BLaER1 (cell line): ENCODE measurements at regions not wholly inside any gene's neighbourhood (a gene's known extent, or its start where the extent isn't known, plus 50 kb on each side); places are given as distances from the start of the nearest gene placed in this dataset.

Source experiments
- H3K27ac ChIP-seq: shearing (Covaris generic); formaldehyde crosslinking; 2 replicates; pipeline ENCODE4 v1.8.1; 2022
- H3K27me3 ChIP-seq: shearing (Covaris generic); formaldehyde crosslinking; 2 replicates; pipeline ENCODE4 v1.8.1; 2022
- H3K36me3 ChIP-seq: shearing (Covaris generic); formaldehyde crosslinking; 2 replicates; pipeline ENCODE4 v1.8.1; 2022
- H3K4me1 ChIP-seq: shearing (Covaris generic); formaldehyde crosslinking; 2 replicates; pipeline ENCODE4 v1.8.1; 2022
- H3K4me2 ChIP-seq: shearing (Covaris generic); formaldehyde crosslinking; 2 replicates; pipeline ENCODE4 v1.8.1; 2022
- H3K4me3 ChIP-seq: shearing (Covaris generic); formaldehyde crosslinking; 2 replicates; pipeline ENCODE4 v1.8.1; 2022
- H3K9ac ChIP-seq: shearing (Covaris generic); formaldehyde crosslinking; 2 replicates; pipeline ENCODE4 v1.8.1; 2022
- H3K9me3 ChIP-seq: shearing (Covaris generic); formaldehyde crosslinking; 2 replicates; pipeline ENCODE4 v1.8.1; 2022
- H4K20me1 ChIP-seq: shearing (Covaris generic); formaldehyde crosslinking; 2 replicates; pipeline ENCODE4 v1.8.1; 2022
- Cebpa-rat ChIP-seq: shearing (Covaris generic); IDR thresholded peaks from 2 replicates; pipeline ENCODE4 v1.8.1; 2022

- no peaks in the 10 kb centered on the region for H3K9me3 ChIP-seq
- no peak for TF ChIP-seq Cebpa-rat
- no peak overlapping the region for H3K9ac ChIP-seq
- no peak overlapping the region for H3K27ac ChIP-seq
- H4K20me1 ChIP-seq, result no peaks in the 10 kb centered on the region
- H3K4me1 ChIP-seq, result no peaks in the 10 kb centered on the region
- H3K27me3 ChIP-seq, result no peaks in the 10 kb centered on the region
- no peaks in the 10 kb centered on the region for H3K36me3 ChIP-seq
- H3K4me2 ChIP-seq, result no peak overlapping the region
- H3K4me3 ChIP-seq, result no peak overlapping the region
Observed at GRCh38 chr2:147523415-147523814, 321.4 kb upstream of the ACVR2A start.

- no peak for TF ChIP-seq Cebpa-rat
Observed at GRCh38 chr2:147521936-147522335, 322.9 kb upstream of the ACVR2A start.

GRCh38 chr2:147520817-147521216 lies 324.0 kb upstream of the ACVR2A start:
- TF ChIP-seq Cebpa-rat, result no peak
- Histone ChIP-seq H3K4me2 (no peak overlapping the region), H3K4me1 (no peaks in the 10 kb centered on the region), H3K27me3 (no peaks in the 10 kb centered on the region), H3K9ac (no peak overlapping the region), H3K9me3 (no peaks in the 10 kb centered on the region), H3K36me3 (no peaks in the 10 kb centered on the region), H4K20me1 (no peaks in the 10 kb centered on the region), H3K4me3 (no peak overlapping the region), H3K27ac (no peak overlapping the region)

More at GRCh38 chr2:147521936-147522335, 322.9 kb upstream of the ACVR2A start:
- Histone ChIP-seq H3K9ac (no peak overlapping the region), H3K4me2 (no peak overlapping the region), H4K20me1 (no peaks in the 10 kb centered on the region), H3K27ac (no peak overlapping the region), H3K4me1 (no peaks in the 10 kb centered on the region), H3K4me3 (no peak overlapping the region), H3K27me3 (no peaks in the 10 kb centered on the region), H3K36me3 (no peaks in the 10 kb centered on the region), H3K9me3 (no peaks in the 10 kb centered on the region)

DNA sequence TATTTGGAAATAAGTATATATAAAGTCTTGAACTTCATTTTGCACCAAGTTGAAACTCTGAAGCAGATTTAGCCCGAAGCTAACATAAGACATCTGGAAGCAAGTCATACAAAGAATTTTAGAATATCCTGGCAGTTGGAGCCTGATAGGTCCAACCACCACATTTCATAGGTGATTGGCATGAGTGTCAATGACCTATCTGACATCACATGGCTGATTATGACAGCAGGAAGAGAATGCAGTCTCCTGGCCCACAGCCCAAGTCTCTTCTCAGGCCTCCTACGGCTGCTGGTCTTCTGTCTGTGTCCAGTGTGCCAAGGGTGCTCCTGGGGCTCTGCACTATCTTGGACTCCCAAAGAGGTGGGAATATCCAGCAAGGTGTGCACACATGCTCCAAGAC lies 325.7 kb upstream of the ACVR2A start:
- no peak overlapping the region for H3K9ac ChIP-seq

DNA sequence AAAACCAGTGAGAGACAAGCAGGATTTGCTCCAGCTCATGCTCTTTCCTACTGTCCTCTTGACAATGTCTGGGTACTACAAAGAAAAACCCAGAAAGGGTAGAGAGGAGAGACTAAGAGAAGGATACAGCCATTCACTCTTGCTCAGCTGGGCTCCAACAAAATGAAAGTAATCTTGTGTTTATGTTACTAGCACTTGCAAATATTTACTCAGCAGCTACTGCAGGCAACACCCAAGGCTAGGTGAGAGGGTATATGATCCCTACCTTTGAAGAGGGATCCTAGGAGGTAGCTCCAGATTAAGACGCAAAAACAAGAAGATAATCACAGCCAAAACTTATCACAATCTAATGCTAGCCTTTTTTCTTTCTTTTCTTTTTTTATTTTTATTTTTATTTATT lies 329.6 kb upstream of the ACVR2A start:
- Histone ChIP-seq H4K20me1 (no peaks in the 10 kb centered on the region), H3K9me3 (no peaks in the 10 kb centered on the region), H3K9ac (no peak overlapping the region), H3K4me1 (peaks cover 6% of the 10 kb centered on the region), H3K4me2 (no peak overlapping the region), H3K27ac (no peak overlapping the region), H3K27me3 (no peaks in the 10 kb centered on the region), H3K4me3 (no peak overlapping the region), H3K36me3 (no peaks in the 10 kb centered on the region)
- TF ChIP-seq Cebpa-rat, result no peak

More for the DNA sequence above, 325.7 kb upstream of the ACVR2A start:
- Histone ChIP-seq H3K4me1 (no peaks in the 10 kb centered on the region), H3K4me3 (no peak overlapping the region), H4K20me1 (no peaks in the 10 kb centered on the region), H3K9me3 (no peaks in the 10 kb centered on the region), H3K27me3 (no peaks in the 10 kb centered on the region), H3K36me3 (no peaks in the 10 kb centered on the region), H3K4me2 (no peak overlapping the region), H3K27ac (no peak overlapping the region)
- TF ChIP-seq Cebpa-rat, result no peak

DNA sequence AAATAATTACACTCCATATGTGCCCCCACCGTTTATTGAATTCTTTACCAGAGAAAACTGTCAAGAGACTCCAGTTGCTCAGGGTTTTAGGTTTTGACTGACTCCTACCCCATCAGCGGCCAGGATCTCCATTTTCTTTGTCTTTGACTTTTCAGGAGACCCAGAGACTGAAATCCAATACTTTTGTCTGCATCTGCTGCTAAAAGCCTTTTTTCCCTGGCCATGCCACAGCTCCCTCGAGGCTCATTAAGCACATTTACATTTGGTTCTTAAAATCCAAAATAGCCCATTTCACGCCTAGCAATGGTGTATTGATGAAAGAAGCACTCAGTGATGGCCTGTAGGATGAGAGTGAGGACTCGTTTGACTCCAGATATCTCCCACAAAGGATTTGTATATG lies 332.6 kb upstream of the ACVR2A start:
- H3K27ac ChIP-seq, result no peak overlapping the region
- no peaks in the 10 kb centered on the region for H3K9me3 ChIP-seq
- no peak for TF ChIP-seq Cebpa-rat
- H3K4me2 ChIP-seq, result no peak overlapping the region
- no peaks in the 10 kb centered on the region for H3K27me3 ChIP-seq
- no peak overlapping the region for H3K4me3 ChIP-seq
- H4K20me1 ChIP-seq, result no peaks in the 10 kb centered on the region
- H3K36me3 ChIP-seq, result no peaks in the 10 kb centered on the region
- H3K9ac ChIP-seq, result no peak overlapping the region
- peaks cover 6% of the 10 kb centered on the region for H3K4me1 ChIP-seq

DNA sequence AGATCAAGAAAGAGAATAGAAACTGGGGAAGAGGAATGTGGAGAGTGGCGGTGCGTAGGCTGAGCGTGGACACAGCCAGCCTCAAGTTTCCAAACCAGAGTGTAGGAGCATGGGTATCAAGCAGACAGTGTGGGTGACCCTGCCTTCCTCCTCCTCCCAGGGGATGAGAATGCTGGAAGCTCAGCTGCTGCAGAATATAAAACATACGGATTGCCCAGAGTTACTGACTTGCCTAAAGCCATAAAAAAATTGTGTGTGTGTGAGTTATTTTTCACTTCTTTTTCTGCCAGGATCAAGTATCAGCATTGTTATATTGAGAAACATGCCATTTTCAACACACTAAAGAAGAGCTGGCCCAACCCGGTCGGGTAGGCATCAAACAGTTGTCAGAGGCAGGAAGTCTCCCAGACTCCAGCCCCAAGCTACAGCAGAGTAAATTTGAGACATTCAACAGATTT lies 333.3 kb upstream of the ACVR2A start:
- no peaks in the 10 kb centered on the region for H3K27me3 ChIP-seq
- no peaks in the 10 kb centered on the region for H3K36me3 ChIP-seq
- H3K9ac ChIP-seq, result no peak overlapping the region
- peaks cover 6% of the 10 kb centered on the region for H3K4me1 ChIP-seq
- no peak overlapping the region for H3K4me2 ChIP-seq
- peaks cover 6% of the 10 kb centered on the region for H3K9me3 ChIP-seq
- no peaks in the 10 kb centered on the region for H4K20me1 ChIP-seq
- no peak overlapping the region for H3K27ac ChIP-seq
- TF ChIP-seq Cebpa-rat, result no peak
- H3K4me3 ChIP-seq, result no peak overlapping the region

GRCh38 chr2:147509821-147510220 lies 335.0 kb upstream of the ACVR2A start:
- Histone ChIP-seq H3K27ac (no peak overlapping the region), H3K9me3 (peaks cover 8% of the 10 kb centered on the region), H3K4me2 (no peak overlapping the region), H3K4me1 (peaks cover 6% of the 10 kb centered on the region), H3K9ac (no peak overlapping the region), H4K20me1 (no peaks in the 10 kb centered on the region), H3K36me3 (no peaks in the 10 kb centered on the region), H3K27me3 (no peaks in the 10 kb centered on the region), H3K4me3 (no peak overlapping the region)
- no peak for TF ChIP-seq Cebpa-rat

GRCh38 chr2:147506889-147507288 lies 337.9 kb upstream of the ACVR2A start:
- H3K9ac ChIP-seq, result no peak overlapping the region
- peaks cover 6% of the 10 kb centered on the region for H3K4me1 ChIP-seq
- no peak for TF ChIP-seq Cebpa-rat
- H3K4me3 ChIP-seq, result no peak overlapping the region
- H3K4me2 ChIP-seq, result no peak overlapping the region
- no peaks in the 10 kb centered on the region for H4K20me1 ChIP-seq
- H3K27ac ChIP-seq, result no peak overlapping the region
- H3K27me3 ChIP-seq, result no peaks in the 10 kb centered on the region
- H3K36me3 ChIP-seq, result no peaks in the 10 kb centered on the region
- H3K9me3 ChIP-seq, result peaks cover 8% of the 10 kb centered on the region

GRCh38 chr2:147502711-147503290 lies 342.0 kb upstream of the ACVR2A start:
- Histone ChIP-seq H3K4me1 (peaks cover 27% of the 10 kb centered on the region), H3K27ac (no peak overlapping the region), H3K36me3 (no peaks in the 10 kb centered on the region), H3K27me3 (no peaks in the 10 kb centered on the region), H3K9ac (no peak overlapping the region), H3K4me2 (no peak overlapping the region), H3K9me3 (peaks cover 8% of the 10 kb centered on the region), H3K4me3 (no peak overlapping the region), H4K20me1 (no peaks in the 10 kb centered on the region)
- no peak for TF ChIP-seq Cebpa-rat

DNA sequence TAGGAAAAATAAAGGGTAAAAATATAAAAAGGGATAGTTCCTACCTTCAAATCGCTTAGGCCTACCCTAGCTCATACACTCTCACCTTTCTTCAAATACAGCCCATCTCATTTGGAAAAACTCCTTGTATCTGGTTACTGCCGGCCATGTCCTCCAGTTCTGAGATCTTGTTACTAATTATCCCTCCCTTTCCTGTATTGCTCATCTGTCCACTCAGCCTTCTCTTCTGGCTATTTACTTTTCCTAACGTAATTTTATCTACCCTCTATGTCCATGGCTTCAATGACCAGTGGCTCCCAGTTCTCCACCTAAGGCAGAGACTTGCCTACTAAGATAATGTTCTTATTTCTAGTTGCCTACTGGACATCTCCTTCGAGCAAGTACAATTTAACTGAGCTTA lies 342.9 kb upstream of the ACVR2A start:
- H3K4me1 ChIP-seq, result peaks cover 27% of the 10 kb centered on the region
- H3K27me3 ChIP-seq, result no peaks in the 10 kb centered on the region

More for the DNA sequence above, 342.9 kb upstream of the ACVR2A start:
- no peaks in the 10 kb centered on the region for H3K36me3 ChIP-seq
- TF ChIP-seq Cebpa-rat, result no peak
- H3K27ac ChIP-seq, result no peak overlapping the region
- H3K9me3 ChIP-seq, result peaks cover 6% of the 10 kb centered on the region
- no peak overlapping the region for H3K9ac ChIP-seq
- H3K4me2 ChIP-seq, result no peak overlapping the region
- no peaks in the 10 kb centered on the region for H4K20me1 ChIP-seq
- H3K4me3 ChIP-seq, result no peak overlapping the region
